ENCODE measurements at regions not wholly inside any gene's neighbourhood (a gene's known extent, or its start where the extent isn't known, plus 50 kb on each side); places are given as distances from the start of the nearest gene placed in this dataset.

DNA sequence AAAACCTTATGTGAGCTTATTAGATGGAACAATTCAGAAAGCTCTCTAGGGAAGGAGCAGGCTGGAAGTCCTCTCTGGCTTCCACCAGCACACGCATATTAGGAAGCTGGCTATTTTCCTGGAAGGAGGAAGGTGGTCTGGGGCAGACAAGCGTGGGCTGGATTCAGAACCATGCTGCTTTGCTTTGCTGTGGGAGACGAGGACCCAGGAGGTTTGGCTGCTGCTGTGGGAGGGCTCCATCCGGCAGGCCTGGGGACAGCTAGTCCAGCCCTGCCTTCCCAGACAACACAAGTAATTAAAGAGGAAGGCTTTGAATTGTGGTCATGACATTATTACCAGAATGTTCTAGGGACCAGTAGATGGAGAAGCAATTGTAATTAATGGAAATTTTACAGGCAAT lies 238.8 kb upstream of the MYT1L start:
- H3K27ac ChIP-seq = no peak overlapping the region

DNA sequence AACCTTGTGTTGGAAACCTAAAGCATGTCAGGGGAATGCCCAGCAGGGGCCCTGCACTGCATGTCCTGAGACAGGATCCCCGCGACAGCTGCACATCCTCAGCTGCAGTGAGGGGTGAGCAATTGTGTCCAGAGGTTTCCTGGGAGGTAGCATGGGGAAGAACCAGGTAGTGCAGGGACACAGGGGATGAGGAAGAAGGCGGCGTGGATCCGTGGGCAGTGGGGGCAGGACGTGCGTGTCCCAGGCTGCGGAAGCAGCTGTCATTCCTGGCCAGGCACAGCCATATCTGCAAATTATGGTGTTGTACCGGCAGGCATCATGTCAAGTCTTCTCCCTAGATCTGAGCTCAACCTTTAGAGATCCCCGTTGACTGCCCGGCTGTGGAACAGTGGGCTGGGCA lies 238.2 kb upstream of the MYT1L start:
- no peaks in the 10 kb centered on the region for H3K36me3 ChIP-seq
- no peak overlapping the region for H3K9ac ChIP-seq (ENCODE audit: low read depth in 2 of 2, low read length in 2 of 2)
- H3K27me3 ChIP-seq = no peaks in the 10 kb centered on the region
- TF ChIP-seq, protein P1, sequence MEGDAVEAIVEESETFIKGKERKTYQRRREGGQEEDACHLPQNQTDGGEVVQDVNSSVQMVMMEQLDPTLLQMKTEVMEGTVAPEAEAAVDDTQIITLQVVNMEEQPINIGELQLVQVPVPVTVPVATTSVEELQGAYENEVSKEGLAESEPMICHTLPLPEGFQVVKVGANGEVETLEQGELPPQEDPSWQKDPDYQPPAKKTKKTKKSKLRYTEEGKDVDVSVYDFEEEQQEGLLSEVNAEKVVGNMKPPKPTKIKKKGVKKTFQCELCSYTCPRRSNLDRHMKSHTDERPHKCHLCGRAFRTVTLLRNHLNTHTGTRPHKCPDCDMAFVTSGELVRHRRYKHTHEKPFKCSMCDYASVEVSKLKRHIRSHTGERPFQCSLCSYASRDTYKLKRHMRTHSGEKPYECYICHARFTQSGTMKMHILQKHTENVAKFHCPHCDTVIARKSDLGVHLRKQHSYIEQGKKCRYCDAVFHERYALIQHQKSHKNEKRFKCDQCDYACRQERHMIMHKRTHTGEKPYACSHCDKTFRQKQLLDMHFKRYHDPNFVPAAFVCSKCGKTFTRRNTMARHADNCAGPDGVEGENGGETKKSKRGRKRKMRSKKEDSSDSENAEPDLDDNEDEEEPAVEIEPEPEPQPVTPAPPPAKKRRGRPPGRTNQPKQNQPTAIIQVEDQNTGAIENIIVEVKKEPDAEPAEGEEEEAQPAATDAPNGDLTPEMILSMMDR (IDR thresholded peaks at IDR 0.05) = no peak
- H3K9me3 ChIP-seq = no peaks in the 10 kb centered on the region
- DNase-seq = no peak
- no peak overlapping the region for H3K27ac ChIP-seq
- H3K4me3 ChIP-seq = no peak overlapping the region
- H3K4me1 ChIP-seq = no peaks in the 10 kb centered on the region
- intact Hi-C loops (cut with DNase I) = no loop called here

More for the DNA sequence above, 238.8 kb upstream of the MYT1L start:
- intact Hi-C loops (cut with DNase I) = no loop called here
- TF ChIP-seq, protein P1 (IDR thresholded peaks at IDR 0.05) = no peak
- no peaks in the 10 kb centered on the region for H3K9me3 ChIP-seq
- H3K9ac ChIP-seq (ENCODE audit: low read depth in 2 of 2, low read length in 2 of 2) = no peak overlapping the region
- DNase-seq = no peak
- no peak overlapping the region for H3K4me3 ChIP-seq
- H3K4me1 ChIP-seq = no peaks in the 10 kb centered on the region
- no peaks in the 10 kb centered on the region for H3K36me3 ChIP-seq
- H3K27me3 ChIP-seq = no peaks in the 10 kb centered on the region

DNA sequence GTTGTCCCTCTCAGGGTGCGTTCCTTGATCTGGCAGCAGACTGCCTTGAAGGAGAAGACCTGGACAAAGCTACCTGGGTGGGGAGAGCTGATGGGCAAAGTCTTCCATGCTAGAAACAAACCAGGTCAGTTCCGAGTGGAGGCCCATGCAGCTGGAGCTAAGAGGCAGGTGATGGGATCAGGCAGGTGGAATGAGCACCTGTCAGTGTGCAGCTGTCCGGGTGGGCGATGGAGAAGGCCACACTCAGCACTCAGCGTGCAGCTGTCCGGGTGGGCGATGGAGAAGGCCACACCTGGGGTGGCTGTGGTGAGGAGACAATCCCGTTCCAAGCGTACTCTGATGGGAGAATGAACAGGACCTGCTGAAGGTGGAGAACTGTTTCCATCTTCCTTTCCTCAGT lies 237.3 kb upstream of the MYT1L start:
- Histone ChIP-seq H3K27ac (no peak overlapping the region), H3K9me3 (no peaks in the 10 kb centered on the region)
- TF ChIP-seq, protein P1 (IDR thresholded peaks at IDR 0.05) = no peak

DNA sequence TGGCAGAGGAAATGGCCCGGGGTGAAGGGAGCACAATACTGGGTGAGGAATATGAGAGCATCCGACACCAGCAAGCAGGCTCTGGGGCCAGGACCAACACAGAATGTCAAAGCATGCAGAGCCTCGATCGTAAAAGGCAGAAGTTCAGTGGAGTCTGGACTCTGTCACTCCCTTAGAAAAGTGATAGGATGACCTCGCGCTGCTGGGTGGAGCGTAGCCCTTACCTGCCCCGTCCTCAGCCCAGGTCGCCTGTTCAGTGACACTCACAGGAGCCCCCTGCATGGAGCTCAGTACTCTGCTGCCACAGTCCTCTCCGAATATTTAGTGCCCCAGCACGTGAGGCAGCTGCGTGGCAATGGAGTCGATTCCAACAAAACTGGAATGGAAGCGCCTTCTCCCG lies 236.7 kb upstream of the MYT1L start:
- Histone ChIP-seq H3K4me1 (no peaks in the 10 kb centered on the region), H3K36me3 (no peaks in the 10 kb centered on the region), H3K27me3 (no peaks in the 10 kb centered on the region), H3K9me3 (no peaks in the 10 kb centered on the region), H3K4me3 (no peak overlapping the region), H3K27ac (no peak overlapping the region), H3K9ac (ENCODE audit: low read depth in 2 of 2, low read length in 2 of 2) (no peak overlapping the region)
- intact Hi-C loops (cut with DNase I) = no loop called here
- DNase-seq = no peak
- TF ChIP-seq, protein P1 (IDR thresholded peaks at IDR 0.05) = no peak

More for the DNA sequence above, 237.3 kb upstream of the MYT1L start:
- intact Hi-C loops (cut with DNase I) = no loop called here
- Histone ChIP-seq H3K9ac (ENCODE audit: low read depth in 2 of 2, low read length in 2 of 2) (no peak overlapping the region), H3K36me3 (no peaks in the 10 kb centered on the region), H3K27me3 (no peaks in the 10 kb centered on the region), H3K4me1 (no peaks in the 10 kb centered on the region), H3K4me3 (no peak overlapping the region)
- DNase-seq = no peak

DNA sequence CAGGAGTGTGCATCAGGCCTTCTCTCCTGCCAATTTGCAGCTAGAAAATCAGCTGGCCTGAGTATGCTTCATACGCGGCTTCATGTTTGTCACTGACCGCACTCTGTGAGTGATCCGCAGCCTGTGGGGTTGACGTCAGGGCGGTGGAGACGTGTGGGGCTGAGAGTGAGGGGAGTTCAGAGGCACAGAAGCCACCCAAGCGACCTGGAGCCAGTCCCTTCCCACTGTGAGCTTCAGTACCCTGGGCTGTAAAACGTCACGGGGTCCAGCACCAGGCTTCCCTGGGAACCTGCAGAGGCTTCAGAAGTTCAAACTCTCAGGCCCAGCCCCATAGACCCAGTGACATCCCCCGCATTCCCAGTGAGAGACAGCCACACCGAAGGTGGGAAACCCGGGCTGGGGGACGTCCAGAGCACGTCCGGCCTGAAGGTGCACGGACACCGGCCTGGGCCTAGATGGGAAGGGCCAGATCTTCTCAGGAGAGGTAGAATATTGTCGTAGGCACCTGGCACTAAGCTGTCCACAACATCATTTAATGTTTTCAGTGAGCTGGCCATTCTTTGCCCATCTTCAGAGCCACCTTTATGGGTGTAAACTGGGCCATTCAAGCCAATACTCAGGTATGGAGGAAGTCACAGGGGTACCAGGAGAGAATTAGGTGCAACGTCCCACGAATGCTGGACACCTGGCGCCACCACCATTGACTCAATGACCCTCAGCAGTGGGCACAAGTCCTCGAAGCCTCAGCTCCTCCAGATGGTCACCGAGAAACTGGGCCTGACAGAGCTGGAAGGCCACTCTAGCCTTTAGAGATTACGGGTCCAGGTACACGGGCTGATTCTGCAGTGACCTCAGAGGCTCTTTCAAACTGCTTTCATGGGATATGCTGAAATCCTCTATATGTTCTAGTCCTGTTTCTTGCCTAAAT lies 235.6 kb upstream of the MYT1L start:
- intact Hi-C loops (cut with DNase I) = no loop called here
- Histone ChIP-seq H3K4me1 (no peaks in the 10 kb centered on the region), H3K27ac (no peak overlapping the region), H3K9ac (ENCODE audit: low read depth in 2 of 2, low read length in 2 of 2) (no peak overlapping the region), H3K36me3 (no peaks in the 10 kb centered on the region), H3K4me3 (no peak overlapping the region), H3K27me3 (no peaks in the 10 kb centered on the region), H3K9me3 (no peaks in the 10 kb centered on the region)
- TF ChIP-seq, protein P1 (IDR thresholded peaks at IDR 0.05) = no peak
- DNase-seq = no peak

Data from colonic mucosa (tissue), 4 donors.